Transverse colon (tissue), 3 donors: ENCODE measurements at regions not wholly inside any gene's neighbourhood (a gene's known extent, or its start where the extent isn't known, plus 50 kb on each side); places are given as distances from the start of the nearest gene placed in this dataset.

Experiments
- CTCF ChIP-seq, 5 experiments: fragments of 200-600 bp in 3 of 5; fragments of 450-650 bp in 2 of 5; sonication (generic) in 3 of 5; IDR thresholded peaks; 1 replicate in 2 of 5; 2 replicates in 3 of 5; pipeline ENCODE4 v1.5.1; 2016 to 2017; ENCODE audit warnings: antibody characterized with exemption in 5 of 5, inconsistent platforms in 3 of 5, mild to moderate bottlenecking in 2 of 5, moderate library complexity in 1 of 5
- EP300 ChIP-seq: sonication (generic); formaldehyde crosslinking; IDR thresholded peaks from one replicate; pipeline ENCODE4 v1.6.1; 2017; ENCODE audit warnings: antibody characterized with exemption, low read depth

- TF ChIP-seq CTCF (IDR thresholded peaks at IDR 0.05) (no peak), EP300 (no peak)
Observed at GRCh38 chr16:48451323-48451722, 66.1 kb upstream of the SIAH1 start.
